H1 (cell line): ENCODE measurements at regions not wholly inside any gene's neighbourhood (a gene's known extent, or its start where the extent isn't known, plus 50 kb on each side); places are given as distances from the start of the nearest gene placed in this dataset.

Experiments
- CTCF ChIA-PET: fragments of 300-600 bp; sonication (Branson Sonifier 250); formaldehyde crosslinking; loops from one replicate; lab custom pipeline; 2021; ENCODE audit not compliant: partially characterized antibody; lab: Charles Lee
- POLR2A ChIA-PET: fragments of 300-600 bp; sonication (Branson Sonifier 250); formaldehyde crosslinking; loops from one replicate; lab custom pipeline; 2021; ENCODE audit warnings: inconsistent platforms; ENCODE audit not compliant: partially characterized antibody; lab: Charles Lee
- DNase-seq, 2 experiments: peaks; one replicate each; pipeline versions ENCODE4 v3.0.0 to v3.0.0-alpha.2; 2010 to 2022; ENCODE audit warnings: low spot score in 2 of 2, low read depth in 1 of 2, mixed read lengths in 1 of 2
- FAIRE-seq: peaks from 2 replicates; lab custom pipeline; 2011; peaks lifted over from hg19 to GRCh38; lab: Jason Lieb, UNC
- H2AFZ ChIP-seq: 2 replicates; pipeline ENCODE4 v1.8.1; 2012; ENCODE audit warnings: low read length, inconsistent platforms
- H2AK5ac ChIP-seq: 2 replicates; pipeline ENCODE4 v1.6.1; 2013; ENCODE audit warnings: low read depth, low read length
- H2BK120ac ChIP-seq: replicated peaks from 2 replicates; pipeline ENCODE3; 2013; ENCODE audit warnings: low read depth, low read length, inconsistent platforms
- H2BK12ac ChIP-seq: 2 replicates; pipeline ENCODE4 v1.6.1; 2013; ENCODE audit warnings: low read depth, low read length
- H2BK15ac ChIP-seq: 2 replicates; pipeline ENCODE4 v1.6.1; 2013; ENCODE audit warnings: low read length
- H2BK20ac ChIP-seq: 2 replicates; pipeline ENCODE4 v1.6.1; 2013; ENCODE audit warnings: low read length
- H2BK5ac ChIP-seq: 2 replicates; pipeline ENCODE4 v1.6.1; 2013; ENCODE audit warnings: low read depth, low read length
- H3K14ac ChIP-seq: 2 replicates; pipeline ENCODE4 v1.6.1; 2013; ENCODE audit warnings: inconsistent platforms; ENCODE audit not compliant: insufficient read length
- H3K18ac ChIP-seq: 2 replicates; pipeline ENCODE4 v1.6.1; 2013; ENCODE audit warnings: low read length; ENCODE audit errors: extremely low read depth
- H3K23ac ChIP-seq: 2 replicates; pipeline ENCODE4 v1.6.1; 2013; ENCODE audit warnings: inconsistent platforms; ENCODE audit not compliant: insufficient read length
- H3K23me2 ChIP-seq: 2 replicates; pipeline ENCODE4 v1.6.1; 2013; ENCODE audit warnings: low read depth, low read length
- H3K27ac ChIP-seq: 2 replicates; pipeline ENCODE4 v1.6.1; 2011; ENCODE audit warnings: low read depth, low read length, inconsistent platforms
- H3K27me3 ChIP-seq, 4 experiments: replicated peaks in 1 of 4; 1 replicate in 1 of 4; 2 replicates in 3 of 4; pipeline versions ENCODE4 v1.6.1 to v1.8.1; 2011 to 2013; ENCODE audit warnings: low read length in 3 of 4, mild to moderate bottlenecking in 3 of 4, inconsistent platforms in 2 of 4, mixed read lengths in 2 of 4, moderate library complexity in 1 of 4; ENCODE audit not compliant: control insufficient read depth in 3 of 4, insufficient read depth in 3 of 4; ENCODE audit errors: extremely low read depth in 1 of 4
- H3K36me3 ChIP-seq, 4 experiments: 2 replicates each; pipeline versions ENCODE4 v1.6.1 to v1.8.1; 2011 to 2013; ENCODE audit warnings: mild to moderate bottlenecking in 4 of 4, low read length in 3 of 4, moderate library complexity in 2 of 4, control low read depth in 1 of 4, inconsistent platforms in 1 of 4; ENCODE audit not compliant: insufficient read depth in 4 of 4, control insufficient read depth in 2 of 4
- H3K4ac ChIP-seq: replicated peaks from 2 replicates; pipeline ENCODE3; 2013; ENCODE audit warnings: low read length, low read depth, mixed read lengths, inconsistent platforms; ENCODE audit not compliant: insufficient read length
- H3K4me1 ChIP-seq, 4 experiments: replicated peaks in 1 of 4; 1 replicate in 1 of 4; 2 replicates in 3 of 4; pipeline versions ENCODE4 v1.6.1 to v1.8.1; 2011 to 2013; ENCODE audit warnings: low read length in 3 of 4, inconsistent platforms in 2 of 4, mixed read lengths in 1 of 4; ENCODE audit not compliant: insufficient read depth in 4 of 4, control insufficient read depth in 3 of 4
- H3K4me2 ChIP-seq, 2 experiments: 2 replicates each; pipeline versions ENCODE4 v1.6.1 to v1.8.1; 2011 to 2013; ENCODE audit warnings: low read depth in 2 of 2, low read length in 2 of 2, control low read depth in 1 of 2, inconsistent platforms in 1 of 2, mild to moderate bottlenecking in 1 of 2; ENCODE audit not compliant: insufficient read depth in 1 of 2
- H3K4me3 ChIP-seq, 4 experiments: fragments of 200-600, 300-600 bp in 1 of 4; sonication (generic), shearing (Covaris generic), sonication (Bioruptor Twin) in 1 of 4; 2 replicates each; pipeline versions ENCODE4 v1.5.1 to v1.8.1; 2011 to 2016; ENCODE audit warnings: low read length in 4 of 4, low read depth in 3 of 4, control low read depth in 2 of 4, inconsistent platforms in 2 of 4, mild to moderate bottlenecking in 2 of 4, mixed read lengths in 1 of 4, moderate library complexity in 1 of 4; ENCODE audit not compliant: insufficient read depth in 2 of 4; ENCODE audit errors: extremely low read depth in 1 of 4
- H3K56ac ChIP-seq: replicated peaks from 2 replicates; pipeline ENCODE3; 2013; ENCODE audit warnings: low read depth, mild to moderate bottlenecking, mixed read lengths, low read length, inconsistent platforms; ENCODE audit not compliant: insufficient read length
- H3K79me1 ChIP-seq: 2 replicates; pipeline ENCODE4 v1.6.1; 2013; ENCODE audit warnings: low read depth, low read length, control low read depth
- H3K79me2 ChIP-seq, 2 experiments: 2 replicates each; pipeline versions ENCODE4 v1.6.1 to v1.8.1; 2012 to 2013; ENCODE audit warnings: low read length in 2 of 2, mild to moderate bottlenecking in 2 of 2, inconsistent platforms in 1 of 2; ENCODE audit not compliant: insufficient read depth in 2 of 2, control insufficient read depth in 1 of 2
- H3K9ac ChIP-seq, 4 experiments: replicated peaks in 1 of 4; 1 replicate in 1 of 4; 2 replicates in 3 of 4; pipeline versions ENCODE4 v1.6.1 to v1.8.1; 2011 to 2013; ENCODE audit warnings: low read depth in 3 of 4, low read length in 3 of 4, control low read depth in 2 of 4, mild to moderate bottlenecking in 2 of 4, moderate library complexity in 2 of 4, inconsistent platforms in 1 of 4; ENCODE audit errors: extremely low read depth in 1 of 4
- H3K9me3 ChIP-seq, 2 experiments: 2 replicates each; pipeline versions ENCODE4 v1.6.1 to v1.8.1; 2012 to 2013; ENCODE audit warnings: mild to moderate bottlenecking in 2 of 2, moderate library complexity in 2 of 2, control low read depth in 1 of 2, inconsistent platforms in 1 of 2, low read depth in 1 of 2, low read length in 1 of 2, mixed read lengths in 1 of 2; ENCODE audit not compliant: insufficient read depth in 2 of 2
- H4K20me1 ChIP-seq, 2 experiments: replicated peaks in 1 of 2; 2 replicates each; pipeline versions ENCODE3 to v1.8.1; 2011 to 2013; ENCODE audit warnings: inconsistent platforms in 2 of 2, low read length in 2 of 2, mild to moderate bottlenecking in 1 of 2; ENCODE audit not compliant: insufficient read depth in 2 of 2, control insufficient read depth in 1 of 2
- H4K5ac ChIP-seq: 2 replicates; pipeline ENCODE4 v1.6.1; 2013; ENCODE audit warnings: low read length, low read depth, mixed read lengths, inconsistent platforms; ENCODE audit not compliant: insufficient read length
- H4K8ac ChIP-seq: 2 replicates; pipeline ENCODE4 v1.8.0; 2013; ENCODE audit warnings: mild to moderate bottlenecking, moderate library complexity, low read length, inconsistent platforms; ENCODE audit not compliant: insufficient read depth; ENCODE audit errors: extremely low read depth
- H4K91ac ChIP-seq: replicated peaks from 2 replicates; pipeline ENCODE3; 2013; ENCODE audit warnings: low read length, mixed read lengths, inconsistent platforms; ENCODE audit not compliant: insufficient read length
- EZH2 ChIP-seq: fragments of 200-600 bp; sonication (generic); IDR thresholded peaks from 2 replicates; pipeline ENCODE4 v1.7.1; 2012; ENCODE audit warnings: low read depth, mild to moderate bottlenecking, moderate library complexity, low read length, inconsistent platforms; ENCODE audit not compliant: severe bottlenecking
- RAD21 ChIP-seq, 2 experiments: IDR thresholded peaks in 1 of 2; conservative IDR thresholded peaks in 1 of 2; 2 replicates each; pipeline ENCODE4 v1.6.1; 2011; ENCODE audit warnings: low read depth in 2 of 2, low read length in 2 of 2, improper control_type of control experiment in 1 of 2, inconsistent platforms in 1 of 2, mild to moderate bottlenecking in 1 of 2, moderate library complexity in 1 of 2
- WGBS, 2 experiments: shearing (Covaris generic) in 1 of 2; methylation state at CpG; one replicate each; pipeline versions ENCODE4 v1.1.6 to v1.1.7; 2013 to 2015; ENCODE audit warnings: low lambda C conversion rate in 2 of 2, mixed read lengths in 2 of 2, inconsistent platforms in 1 of 2, low coverage in 1 of 2, missing lambda C conversion rate in 1 of 2; ENCODE audit not compliant: insufficient replicate concordance in 2 of 2, insufficient coverage in 1 of 2, insufficient read length in 1 of 2; ENCODE audit errors: extremely low coverage in 1 of 2, missing lambda C conversion rate in 1 of 2; 5-methylcytosine and 5-hydroxymethylcytosine counted together

DNA sequence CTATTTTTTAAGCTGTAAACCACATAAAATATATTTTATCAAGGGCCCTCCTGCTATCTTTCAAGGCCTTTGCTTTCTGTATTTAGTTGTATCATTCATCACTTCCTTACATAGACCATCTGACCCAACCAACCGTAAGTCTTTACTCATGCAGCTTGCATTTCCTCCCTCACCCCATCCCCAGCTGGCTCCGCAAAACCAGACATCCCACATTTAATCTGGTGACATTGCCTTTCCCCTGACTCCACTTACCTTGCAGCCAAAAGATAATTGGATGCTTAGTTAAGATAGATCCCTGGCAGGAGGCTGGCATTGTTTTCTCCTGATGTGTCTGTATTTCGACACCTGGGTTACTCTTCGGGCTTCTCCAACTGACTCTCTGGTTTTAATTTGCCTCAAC lies 183.7 kb upstream of the LDB2 start:
- no peak overlapping the region for H3K27ac ChIP-seq
- H2BK120ac ChIP-seq: no peak overlapping the region
- CTCF ChIA-PET: interaction anchor here (1.6 to 1.9 kb wide), 3 partner anchors 18 to 242 kb away, joined by 3 to 8 read pairs (median 4); no protein-coding TSS in a partner anchor
- no peak overlapping the region; the same call in 1 of the 2 replicates for H2BK12ac ChIP-seq
- H3K9me3 ChIP-seq: no peaks in the 10 kb centered on the region
- H3K4me2 ChIP-seq: no peak overlapping the region
- no peaks in the 10 kb centered on the region for H3K79me2 ChIP-seq
- TF ChIP-seq EZH2: no peak
- TF ChIP-seq RAD21 (IDR thresholded peaks at IDR 0.05 in 1 of 2, conservative IDR thresholded peaks at IDR 0.05 in 1 of 2; ENCODE audit: low read depth in 2 of 2, low read length in 2 of 2): no peak
- TF ChIP-seq, all 59 proteins: peak for 0
- no peak overlapping the region for H3K18ac ChIP-seq
- H3K36me3 ChIP-seq: no peaks in the 10 kb centered on the region
- H3K23ac ChIP-seq: no peak overlapping the region
- POLR2A ChIA-PET: no interaction called here
- no peak overlapping the region for H2BK5ac ChIP-seq
- H2AFZ ChIP-seq: 0 out of 2 replicates have a peak overlapping the region, but pooled peaks have one; percentile 14
- no peaks in the 10 kb centered on the region for H3K23me2 ChIP-seq
- DNase-seq (no peak), FAIRE-seq (no peak)
- no peaks in the 10 kb centered on the region for H3K4me1 ChIP-seq
- H3K9ac ChIP-seq: no peak overlapping the region
- WGBS, 2 experiments: 89% methylated on average over 4 of the region's 4 CpGs; no CpG with 5 or more reads in 1 of the 2 experiments
- H4K5ac ChIP-seq: no peak overlapping the region
- no peaks in the 10 kb centered on the region for H3K27me3 ChIP-seq
- H3K14ac ChIP-seq: no peak overlapping the region
- no peak overlapping the region for H4K91ac ChIP-seq
- no peaks in the 10 kb centered on the region for H3K79me1 ChIP-seq
- no peak overlapping the region for H2AK5ac ChIP-seq
- no peak overlapping the region for H3K4ac ChIP-seq
- H3K4me3 ChIP-seq: no peak overlapping the region
- no peak overlapping the region for H4K8ac ChIP-seq
- no peak overlapping the region for H2BK15ac ChIP-seq
- H4K20me1 ChIP-seq: no peaks in the 10 kb centered on the region
- H2BK20ac ChIP-seq: no peak overlapping the region
- no peak overlapping the region for H3K56ac ChIP-seq
